A549 (cell line): ENCODE measurements at regions not wholly inside any gene's neighbourhood (a gene's known extent, or its start where the extent isn't known, plus 50 kb on each side); places are given as distances from the start of the nearest gene placed in this dataset.

Source experiments
- ATAC-seq, 2 experiments: fragments of 200-7000 bp in 1 of 2; fragments of >200 bp in 1 of 2; cut with Nextera tagmentation in 1 of 2; cut with Tn5 transposase in 1 of 2; 3 replicates each; pipeline versions ENCODE4 v1.8.0 to v1.9.1; 2018 to 2020; ENCODE audit warnings: mild to moderate bottlenecking in 1 of 2, moderate library complexity in 1 of 2
- CTCF ChIA-PET: fragments of 300-600 bp; sonication (Branson Sonifier 250); formaldehyde crosslinking; extraction: SDS; loops from one replicate; lab custom pipeline; 2021; ENCODE audit warnings: antibody characterized with exemption, inconsistent platforms; lab: Yijun Ruan, JAX
- POLR2A ChIA-PET: fragments of 350-600 bp; formaldehyde crosslinking; extraction: SDS; loops from one replicate; lab custom pipeline; 2021; ENCODE audit warnings: antibody characterized with exemption, inconsistent platforms; lab: Yijun Ruan, JAX
- DNase-seq, 2 experiments: peaks; one replicate each; pipeline versions ENCODE4 v3.0.0 to v3.0.0-alpha.2; 2011 to 2016; ENCODE audit warnings: low read depth in 1 of 2, low spot score in 1 of 2
- FAIRE-seq: peaks from 2 replicates; lab custom pipeline; 2011; peaks lifted over from hg19 to GRCh38; lab: Jason Lieb, UNC
- H3K27ac ChIP-seq, 2 experiments: fragments of >200 bp; sonication (Bioruptor Twin); formaldehyde crosslinking; 3 replicates each; pipeline ENCODE4 v1.5.1; 2016 to 2017
- H3K4me1 ChIP-seq: fragments of >200 bp; sonication (Bioruptor Twin); formaldehyde crosslinking; 3 replicates; pipeline ENCODE4 v1.6.1; 2016
- H3K4me2 ChIP-seq: fragments of >200 bp; sonication (Bioruptor Twin); formaldehyde crosslinking; 3 replicates; pipeline ENCODE4 v1.6.1; 2016
- H3K4me3 ChIP-seq: fragments of >200 bp; sonication (Bioruptor Twin); formaldehyde crosslinking; 3 replicates; pipeline ENCODE4 v1.5.1; 2016
- H3K9me3 ChIP-seq: fragments of >200 bp; sonication (Bioruptor Twin); formaldehyde crosslinking; 3 replicates; pipeline ENCODE4 v1.6.1; 2016
- CEBPB ChIP-seq, 2 experiments: fragments of >200 bp in 1 of 2; sonication (Bioruptor Twin) in 1 of 2; formaldehyde crosslinking in 1 of 2; IDR thresholded peaks; 2 replicates each; pipeline ENCODE4 v1.6.1; 2012 to 2016
- EHMT2 ChIP-seq: fragments of 200-600 bp; sonication (generic); IDR thresholded peaks from 2 replicates; pipeline ENCODE4 v1.6.1; 2016; ENCODE audit warnings: antibody characterized with exemption, low read depth, mild to moderate bottlenecking, moderate library complexity
- FOXS1 ChIP-seq: fragments of 250-450 bp; sonication (Bioruptor Pico); IDR thresholded peaks from 2 replicates; pipeline ENCODE4 v1.5.0; 2020; ENCODE audit warnings: mild to moderate bottlenecking, moderate library complexity
- HOXB13 ChIP-seq: fragments of 250-450 bp; sonication (Bioruptor Pico); IDR thresholded peaks from 2 replicates; pipeline ENCODE4 v1.5.0; 2020; ENCODE audit warnings: low read depth, mild to moderate bottlenecking, moderate library complexity
- HOXB5 ChIP-seq: fragments of 250-450 bp; sonication (Bioruptor Pico); IDR thresholded peaks from 2 replicates; pipeline ENCODE4 v1.5.0; 2020; ENCODE audit warnings: mild to moderate bottlenecking, moderate library complexity
- MAFK ChIP-seq: fragments of 450-650 bp; IDR thresholded peaks from 2 replicates; pipeline ENCODE4 v1.6.1; 2014; ENCODE audit not compliant: partially characterized antibody
- MYC ChIP-seq: IDR thresholded peaks from 2 replicates; pipeline ENCODE4 v1.6.1; 2012; ENCODE audit warnings: mild to moderate bottlenecking, inconsistent platforms, low read length, improper control_type of control experiment, borderline replicate concordance
- NR3C1 ChIP-seq: fragments of >200 bp; sonication (Bioruptor Twin); formaldehyde crosslinking; IDR thresholded peaks from 3 replicates; pipeline ENCODE4 v1.6.1; 2017
- PHF8 ChIP-seq: fragments of 200-600 bp; sonication (generic); IDR thresholded peaks from 2 replicates; pipeline ENCODE4 v1.6.1; 2016; ENCODE audit warnings: low read depth, mild to moderate bottlenecking, antibody characterized with exemption, moderate library complexity, borderline replicate concordance
- RNF2 ChIP-seq: fragments of 200-600 bp; sonication (generic); IDR thresholded peaks from 2 replicates; pipeline ENCODE4 v1.6.1; 2016; ENCODE audit warnings: low read depth, mild to moderate bottlenecking, antibody characterized with exemption, moderate library complexity, borderline replicate concordance
- TP53 ChIP-seq: fragments of 250-450 bp; sonication (Bioruptor Pico); IDR thresholded peaks from 2 replicates; pipeline ENCODE4 v1.5.0; 2021; ENCODE audit warnings: mild to moderate bottlenecking, moderate library complexity
- ZNF302 ChIP-seq: fragments of 250-450 bp; sonication (Bioruptor Pico); IDR thresholded peaks from 2 replicates; pipeline ENCODE4 v1.9.0; 2021; ENCODE audit warnings: inconsistent platforms, mild to moderate bottlenecking, moderate library complexity
- WGBS: methylation state at CpG from one replicate; pipeline ENCODE4 v1.1.6; 2017; ENCODE audit errors: missing lambda C conversion rate; 5-methylcytosine and 5-hydroxymethylcytosine counted together
- TF ChIP-seq, protein P1 (sequence below): IDR thresholded peaks from 2 replicates; pipeline ENCODE4 v1.6.1; 2012; ENCODE audit warnings: low read depth, borderline replicate concordance
- TF ChIP-seq, protein P2 (sequence below): IDR thresholded peaks from 2 replicates; pipeline ENCODE4 v1.6.1; 2012
- TF ChIP-seq, protein P3 (sequence below): fragments of 250-450 bp; sonication (Bioruptor Pico); IDR thresholded peaks from 2 replicates; pipeline ENCODE4 v1.5.0; 2021; ENCODE audit warnings: mild to moderate bottlenecking, moderate library complexity, borderline replicate concordance
- TF ChIP-seq, protein P4 (sequence below): IDR thresholded peaks from 2 replicates; pipeline ENCODE4 v1.6.1; 2012

DNA sequence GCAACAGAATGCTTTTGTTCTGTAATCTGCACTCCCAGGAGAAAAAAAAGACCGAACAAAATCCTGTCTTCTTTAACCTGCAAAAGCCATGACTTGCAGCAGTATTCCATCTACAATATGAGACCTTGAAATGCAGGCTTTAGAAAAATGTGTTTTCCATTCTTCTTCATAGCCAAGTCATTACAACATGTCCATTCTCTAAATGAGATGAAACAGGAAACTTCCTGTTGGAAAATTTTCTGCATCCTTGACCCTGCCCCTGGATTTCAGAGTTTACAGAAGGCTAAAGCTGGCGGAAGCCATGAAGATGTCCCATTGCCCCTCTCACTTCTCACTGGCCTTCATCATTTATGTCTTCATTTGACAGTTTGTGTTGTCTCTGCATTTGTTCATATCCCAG lies 546.4 kb downstream of the TNS3 start:
- TF ChIP-seq RNF2 (no peak), CEBPB (IDR thresholded peaks at IDR 0.05) (no peak)
- Histone ChIP-seq H3K4me2 (no peak overlapping the region), H3K4me3 (no peak overlapping the region), H3K27ac (no peak overlapping the region), H3K4me1 (no peaks in the 10 kb centered on the region), H3K9me3 (no peaks in the 10 kb centered on the region)
- ChIA-PET CTCF (no interaction called here), POLR2A (no interaction called here)
- no peak for FAIRE-seq
- no peak for DNase-seq
- WGBS = 75% methylated on average over 2 of the region's 2 CpGs
- no peak for ATAC-seq

DNA sequence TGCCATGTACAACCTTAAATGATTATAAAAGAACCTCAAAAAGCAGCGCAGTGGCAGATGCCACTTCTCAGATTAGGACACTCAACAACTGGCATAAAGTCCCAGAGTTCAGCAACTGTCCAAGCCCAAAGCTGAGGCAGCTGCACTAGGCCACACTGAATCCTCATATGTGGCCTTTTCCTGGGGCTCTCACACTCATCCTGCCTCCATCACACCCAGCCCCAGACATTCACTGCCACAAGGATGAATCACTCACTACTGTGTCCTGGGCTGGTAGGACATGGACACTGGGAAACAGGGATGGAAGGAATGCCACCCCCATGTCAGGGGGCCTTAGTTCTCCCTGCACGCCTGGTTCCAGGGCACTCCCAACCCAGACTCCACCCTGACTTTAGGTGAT lies 547.7 kb downstream of the TNS3 start:
- no peak for FAIRE-seq
- Histone ChIP-seq H3K4me3 (no peak overlapping the region), H3K27ac (no peak overlapping the region), H3K4me2 (no peak overlapping the region), H3K9me3 (no peaks in the 10 kb centered on the region), H3K4me1 (no peaks in the 10 kb centered on the region)
- ChIA-PET POLR2A (no interaction called here), CTCF (no interaction called here)
- TF ChIP-seq PHF8 (no peak), HOXB13 (CRISPR knock-in tag) (no peak), MAFK (no peak), ZNF302 (CRISPR knock-in tag) (no peak), FOXS1 (CRISPR knock-in tag) (no peak), NR3C1 (no peak), MYC (no peak), EHMT2 (no peak)
- TF ChIP-seq, protein P1, sequence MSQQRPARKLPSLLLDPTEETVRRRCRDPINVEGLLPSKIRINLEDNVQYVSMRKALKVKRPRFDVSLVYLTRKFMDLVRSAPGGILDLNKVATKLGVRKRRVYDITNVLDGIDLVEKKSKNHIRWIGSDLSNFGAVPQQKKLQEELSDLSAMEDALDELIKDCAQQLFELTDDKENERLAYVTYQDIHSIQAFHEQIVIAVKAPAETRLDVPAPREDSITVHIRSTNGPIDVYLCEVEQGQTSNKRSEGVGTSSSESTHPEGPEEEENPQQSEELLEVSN = no peak
- TF ChIP-seq, protein P2, sequence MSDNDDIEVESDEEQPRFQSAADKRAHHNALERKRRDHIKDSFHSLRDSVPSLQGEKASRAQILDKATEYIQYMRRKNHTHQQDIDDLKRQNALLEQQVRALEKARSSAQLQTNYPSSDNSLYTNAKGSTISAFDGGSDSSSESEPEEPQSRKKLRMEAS = no peak
- TF ChIP-seq, protein P3, sequence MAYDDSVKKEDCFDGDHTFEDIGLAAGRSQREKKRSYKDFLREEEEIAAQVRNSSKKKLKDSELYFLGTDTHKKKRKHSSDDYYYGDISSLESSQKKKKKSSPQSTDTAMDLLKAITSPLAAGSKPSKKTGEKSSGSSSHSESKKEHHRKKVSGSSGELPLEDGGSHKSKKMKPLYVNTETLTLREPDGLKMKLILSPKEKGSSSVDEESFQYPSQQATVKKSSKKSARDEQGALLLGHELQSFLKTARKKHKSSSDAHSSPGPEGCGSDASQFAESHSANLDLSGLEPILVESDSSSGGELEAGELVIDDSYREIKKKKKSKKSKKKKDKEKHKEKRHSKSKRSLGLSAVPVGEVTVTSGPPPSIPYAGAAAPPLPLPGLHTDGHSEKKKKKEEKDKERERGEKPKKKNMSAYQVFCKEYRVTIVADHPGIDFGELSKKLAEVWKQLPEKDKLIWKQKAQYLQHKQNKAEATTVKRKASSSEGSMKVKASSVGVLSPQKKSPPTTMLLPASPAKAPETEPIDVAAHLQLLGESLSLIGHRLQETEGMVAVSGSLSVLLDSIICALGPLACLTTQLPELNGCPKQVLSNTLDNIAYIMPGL = no peak
- TF ChIP-seq, protein P4, sequence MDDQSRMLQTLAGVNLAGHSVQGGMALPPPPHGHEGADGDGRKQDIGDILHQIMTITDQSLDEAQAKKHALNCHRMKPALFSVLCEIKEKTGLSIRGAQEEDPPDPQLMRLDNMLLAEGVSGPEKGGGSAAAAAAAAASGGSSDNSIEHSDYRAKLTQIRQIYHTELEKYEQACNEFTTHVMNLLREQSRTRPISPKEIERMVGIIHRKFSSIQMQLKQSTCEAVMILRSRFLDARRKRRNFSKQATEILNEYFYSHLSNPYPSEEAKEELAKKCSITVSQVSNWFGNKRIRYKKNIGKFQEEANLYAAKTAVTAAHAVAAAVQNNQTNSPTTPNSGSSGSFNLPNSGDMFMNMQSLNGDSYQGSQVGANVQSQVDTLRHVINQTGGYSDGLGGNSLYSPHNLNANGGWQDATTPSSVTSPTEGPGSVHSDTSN = no peak
- DNase-seq = no peak
- no peak for ATAC-seq
- 86% methylated on average over 2 of the region's 2 CpGs for WGBS

DNA sequence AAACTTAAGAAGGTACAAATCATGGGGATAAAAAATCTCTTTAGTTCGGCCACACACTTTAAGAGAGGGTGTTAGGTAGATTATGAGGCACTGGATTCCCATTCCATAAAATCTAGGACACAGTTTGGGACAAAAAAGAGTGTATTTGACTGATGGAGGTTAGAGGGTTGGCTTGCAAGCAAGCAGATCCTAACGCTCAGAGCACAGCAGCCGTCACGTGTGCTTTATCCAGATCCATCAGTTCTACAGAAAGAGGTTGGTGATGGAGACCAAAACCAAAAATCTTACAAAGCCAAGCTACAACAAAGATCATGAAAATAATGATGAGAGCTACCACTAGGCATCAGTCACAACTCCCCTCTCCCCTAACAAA lies 549.4 kb downstream of the TNS3 start:
- H3K27ac ChIP-seq = no peak overlapping the region
- FAIRE-seq = no peak
- no peak for ATAC-seq
- TF ChIP-seq, protein P4 = no peak
- no peak for TF ChIP-seq HOXB5 (CRISPR knock-in tag)
- TF ChIP-seq TP53 (CRISPR knock-in tag) = no peak
- TF ChIP-seq, all 56 proteins: peak for 0
- POLR2A ChIA-PET = no interaction called here
- 62% methylated on average over 4 of the region's 4 CpGs for WGBS
- H3K9me3 ChIP-seq = no peaks in the 10 kb centered on the region
- H3K4me1 ChIP-seq = no peaks in the 10 kb centered on the region
- H3K4me3 ChIP-seq = no peak overlapping the region
- DNase-seq = no peak
- CTCF ChIA-PET = no interaction called here
- no peak overlapping the region for H3K4me2 ChIP-seq
